Panc1 (cell line): ENCODE measurements at regions not wholly inside any gene's neighbourhood (a gene's known extent, or its start where the extent isn't known, plus 50 kb on each side); places are given as distances from the start of the nearest gene placed in this dataset.

Source experiments
- ATAC-seq: fragments of 200-7000 bp; cut with Tn5 transposase; 2 replicates; pipeline ENCODE4 v1.9.1; 2020; ENCODE audit warnings: mild to moderate bottlenecking, moderate library complexity
- BruUV-seq: library from RNA; stranded (reverse); fragments of 400-500 nt; replicated peaks from 2 replicates; lab custom pipeline; 2021; lab: Mats Ljungman, UMichigan
- CTCF ChIA-PET: fragments of 300-600 bp; sonication (Branson Sonifier 250); formaldehyde crosslinking; loops from one replicate; lab custom pipeline; 2022; ENCODE audit warnings: antibody characterized with exemption; lab: Charles Lee
- POLR2A ChIA-PET: fragments of 300-600 bp; sonication (Branson Sonifier 250); formaldehyde crosslinking; loops from one replicate; lab custom pipeline; 2022; ENCODE audit warnings: antibody characterized with exemption; lab: Charles Lee
- DNase-seq: peaks from one replicate; pipeline ENCODE4 v3.0.0-alpha.2; 2010; ENCODE audit warnings: low read depth, low spot score
- H3K27ac ChIP-seq: 2 replicates; pipeline ENCODE4 v1.5.1; 2011; ENCODE audit warnings: mild to moderate bottlenecking, low read length, inconsistent platforms
- H3K27me3 ChIP-seq: fragments of 200-500 bp; sonication (Bioruptor generic); 2 replicates; pipeline ENCODE4 v1.6.0; 2014; ENCODE audit warnings: low read length, inconsistent platforms; ENCODE audit not compliant: control insufficient read depth, insufficient read depth
- H3K36me3 ChIP-seq: fragments of 200-500 bp; sonication (Bioruptor generic); 2 replicates; pipeline ENCODE4 v1.5.1; 2014; ENCODE audit warnings: inconsistent platforms, mild to moderate bottlenecking, low read length, moderate library complexity; ENCODE audit not compliant: control insufficient read depth, insufficient read depth
- H3K4me1 ChIP-seq: 2 replicates; pipeline ENCODE4 v1.5.1; 2011; ENCODE audit warnings: inconsistent platforms, mild to moderate bottlenecking, low read length, moderate library complexity; ENCODE audit not compliant: control insufficient read depth, insufficient read depth
- H3K4me3 ChIP-seq, 2 experiments: 2 replicates each; pipeline ENCODE4 v1.5.1; 2011 to 2012; ENCODE audit warnings: low read depth in 2 of 2, low read length in 2 of 2, mild to moderate bottlenecking in 2 of 2, inconsistent platforms in 1 of 2, moderate library complexity in 1 of 2
- H3K9me3 ChIP-seq: fragments of 200-500 bp; sonication (Bioruptor generic); 2 replicates; pipeline ENCODE4 v1.5.1; 2014; ENCODE audit warnings: low read depth, mild to moderate bottlenecking, inconsistent platforms, low read length, moderate library complexity; ENCODE audit not compliant: control insufficient read depth, insufficient read depth
- POLR2AphosphoS5 ChIP-seq: IDR thresholded peaks from 2 replicates; pipeline ENCODE4 v1.6.1; 2012; ENCODE audit warnings: mild to moderate bottlenecking, low read depth, low read length, moderate library complexity
- SIN3A ChIP-seq: IDR thresholded peaks from 2 replicates; pipeline ENCODE4 v1.6.1; 2012; ENCODE audit warnings: low read depth, mild to moderate bottlenecking, low read length, moderate library complexity, borderline replicate concordance; ENCODE audit not compliant: insufficient read depth
- TCF7L2 ChIP-seq: IDR thresholded peaks from 2 replicates; pipeline ENCODE4 v1.6.1; 2011; ENCODE audit warnings: mild to moderate bottlenecking, low read depth, low read length, inconsistent platforms
- in situ Hi-C: cut with HindIII; loops from 2 replicates; pipeline ENCODE4 v1.10.0; 2016; ENCODE audit warnings: low sequenced_read_pairs, low pct_unique_long_range_greater_than_20kb
- intact Hi-C: fragments of 100-400 bp; cut with micrococcal nuclease; formaldehyde crosslinking; loops from one replicate; pipeline ENCODE4 v1.10.0; 2022; ENCODE audit not compliant: unreplicated experiment
- TF ChIP-seq, protein P1 (sequence below): fragments of 450-650 bp; IDR thresholded peaks from 2 replicates; pipeline ENCODE4 v1.5.1; 2017; ENCODE audit warnings: mild to moderate bottlenecking
- TF ChIP-seq, protein P2 (sequence below), 2 experiments: IDR thresholded peaks; 2 replicates each; pipeline ENCODE4 v1.6.1; 2011 to 2012; ENCODE audit warnings: low read depth in 2 of 2, control low read depth in 1 of 2, low read length in 1 of 2, mild to moderate bottlenecking in 1 of 2, moderate library complexity in 1 of 2; ENCODE audit not compliant: insufficient read depth in 1 of 2

DNA sequence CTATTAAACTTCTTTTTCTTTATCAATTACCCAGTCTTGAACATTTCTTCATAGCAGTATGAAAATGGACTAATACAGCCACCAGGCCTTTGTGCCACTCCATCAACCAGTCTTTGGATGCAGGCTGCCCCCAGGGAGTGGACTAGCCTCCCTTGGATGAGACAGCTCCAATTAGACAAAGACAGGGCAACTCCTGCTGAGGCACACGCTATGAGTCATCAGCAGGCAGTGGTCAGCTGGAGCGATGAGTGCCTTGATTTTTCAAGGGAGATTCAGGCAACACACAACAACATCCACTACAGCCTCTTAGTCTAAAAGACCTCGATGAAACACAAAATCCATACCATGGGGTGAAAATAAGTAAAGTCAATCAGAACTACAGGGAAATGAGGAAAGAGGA lies 160.1 kb downstream of the ARRDC4 start:
- BruUV-seq = no TSS peak
- CTCF ChIA-PET = no interaction called here
- intact Hi-C loops = no loop called here

GRCh38 chr15:98121536-98121935 lies 161.0 kb downstream of the ARRDC4 start:
- TF ChIP-seq TCF7L2 = no peak
- TF ChIP-seq POLR2AphosphoS5 = no peak
- TF ChIP-seq, protein P1, sequence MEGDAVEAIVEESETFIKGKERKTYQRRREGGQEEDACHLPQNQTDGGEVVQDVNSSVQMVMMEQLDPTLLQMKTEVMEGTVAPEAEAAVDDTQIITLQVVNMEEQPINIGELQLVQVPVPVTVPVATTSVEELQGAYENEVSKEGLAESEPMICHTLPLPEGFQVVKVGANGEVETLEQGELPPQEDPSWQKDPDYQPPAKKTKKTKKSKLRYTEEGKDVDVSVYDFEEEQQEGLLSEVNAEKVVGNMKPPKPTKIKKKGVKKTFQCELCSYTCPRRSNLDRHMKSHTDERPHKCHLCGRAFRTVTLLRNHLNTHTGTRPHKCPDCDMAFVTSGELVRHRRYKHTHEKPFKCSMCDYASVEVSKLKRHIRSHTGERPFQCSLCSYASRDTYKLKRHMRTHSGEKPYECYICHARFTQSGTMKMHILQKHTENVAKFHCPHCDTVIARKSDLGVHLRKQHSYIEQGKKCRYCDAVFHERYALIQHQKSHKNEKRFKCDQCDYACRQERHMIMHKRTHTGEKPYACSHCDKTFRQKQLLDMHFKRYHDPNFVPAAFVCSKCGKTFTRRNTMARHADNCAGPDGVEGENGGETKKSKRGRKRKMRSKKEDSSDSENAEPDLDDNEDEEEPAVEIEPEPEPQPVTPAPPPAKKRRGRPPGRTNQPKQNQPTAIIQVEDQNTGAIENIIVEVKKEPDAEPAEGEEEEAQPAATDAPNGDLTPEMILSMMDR = no peak
- no peak for TF ChIP-seq SIN3A
- Histone ChIP-seq H3K9me3 (no peaks in the 10 kb centered on the region), H3K36me3 (no peaks in the 10 kb centered on the region), H3K4me3 (no peak overlapping the region), H3K27me3 (no peaks in the 10 kb centered on the region; the same call in 1 of the 2 replicates), H3K4me1 (no peaks in the 10 kb centered on the region), H3K27ac (no peak overlapping the region)
- intact Hi-C loops = no loop called here
- no peak for ATAC-seq
- ChIA-PET POLR2A (no interaction called here), CTCF (no interaction called here)
- BruUV-seq = no TSS peak
- in situ Hi-C loops = no loop called here
- no peak for DNase-seq

More for the DNA sequence above, 160.1 kb downstream of the ARRDC4 start:
- Histone ChIP-seq H3K4me3 (no peak overlapping the region), H3K36me3 (no peaks in the 10 kb centered on the region), H3K9me3 (no peaks in the 10 kb centered on the region), H3K4me1 (no peaks in the 10 kb centered on the region), H3K27ac (no peak overlapping the region), H3K27me3 (no peaks in the 10 kb centered on the region; the same call in 1 of the 2 replicates)
- ATAC-seq = no peak
- no peak for DNase-seq
- in situ Hi-C loops = no loop called here
- POLR2A ChIA-PET = no interaction called here
- TF ChIP-seq TCF7L2 (no peak), POLR2AphosphoS5 (no peak), SIN3A (no peak)
- TF ChIP-seq, protein P1 = no peak

DNA sequence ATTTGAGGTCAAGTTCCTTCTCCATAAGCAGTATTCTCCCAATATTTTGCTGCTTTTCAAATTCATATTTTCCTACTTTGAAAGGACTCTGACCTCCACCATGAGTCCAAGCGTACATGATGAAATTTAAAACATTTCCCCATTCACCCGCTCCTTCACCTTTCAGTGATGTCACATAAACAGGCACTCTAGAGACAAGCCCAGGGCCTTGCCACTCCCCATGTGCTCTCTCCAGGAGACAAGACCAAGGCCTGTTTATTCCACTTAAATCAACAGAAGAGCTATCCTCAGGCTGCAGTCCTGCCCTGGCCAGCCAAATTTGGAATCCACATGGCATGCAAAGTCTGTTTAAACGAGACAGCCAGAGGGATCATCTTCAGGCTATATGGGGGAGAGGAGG lies 161.5 kb downstream of the ARRDC4 start:
- no TSS peak for BruUV-seq
- in situ Hi-C loops (no loop called here), intact Hi-C loops (no loop called here)
- ATAC-seq (no peak), DNase-seq (no peak)
- ChIA-PET CTCF (no interaction called here), POLR2A (no interaction called here)
- no peaks in the 10 kb centered on the region; the same call in 1 of the 2 replicates for H3K27me3 ChIP-seq
- H3K36me3 ChIP-seq = no peaks in the 10 kb centered on the region
- H3K9me3 ChIP-seq = no peaks in the 10 kb centered on the region
- H3K27ac ChIP-seq = no peak overlapping the region
- no peaks in the 10 kb centered on the region for H3K4me1 ChIP-seq
- H3K4me3 ChIP-seq = no peak overlapping the region
- TF ChIP-seq TCF7L2 (no peak), SIN3A (no peak), POLR2AphosphoS5 (no peak)
- TF ChIP-seq, protein P1 = no peak
- TF ChIP-seq, protein P2, sequence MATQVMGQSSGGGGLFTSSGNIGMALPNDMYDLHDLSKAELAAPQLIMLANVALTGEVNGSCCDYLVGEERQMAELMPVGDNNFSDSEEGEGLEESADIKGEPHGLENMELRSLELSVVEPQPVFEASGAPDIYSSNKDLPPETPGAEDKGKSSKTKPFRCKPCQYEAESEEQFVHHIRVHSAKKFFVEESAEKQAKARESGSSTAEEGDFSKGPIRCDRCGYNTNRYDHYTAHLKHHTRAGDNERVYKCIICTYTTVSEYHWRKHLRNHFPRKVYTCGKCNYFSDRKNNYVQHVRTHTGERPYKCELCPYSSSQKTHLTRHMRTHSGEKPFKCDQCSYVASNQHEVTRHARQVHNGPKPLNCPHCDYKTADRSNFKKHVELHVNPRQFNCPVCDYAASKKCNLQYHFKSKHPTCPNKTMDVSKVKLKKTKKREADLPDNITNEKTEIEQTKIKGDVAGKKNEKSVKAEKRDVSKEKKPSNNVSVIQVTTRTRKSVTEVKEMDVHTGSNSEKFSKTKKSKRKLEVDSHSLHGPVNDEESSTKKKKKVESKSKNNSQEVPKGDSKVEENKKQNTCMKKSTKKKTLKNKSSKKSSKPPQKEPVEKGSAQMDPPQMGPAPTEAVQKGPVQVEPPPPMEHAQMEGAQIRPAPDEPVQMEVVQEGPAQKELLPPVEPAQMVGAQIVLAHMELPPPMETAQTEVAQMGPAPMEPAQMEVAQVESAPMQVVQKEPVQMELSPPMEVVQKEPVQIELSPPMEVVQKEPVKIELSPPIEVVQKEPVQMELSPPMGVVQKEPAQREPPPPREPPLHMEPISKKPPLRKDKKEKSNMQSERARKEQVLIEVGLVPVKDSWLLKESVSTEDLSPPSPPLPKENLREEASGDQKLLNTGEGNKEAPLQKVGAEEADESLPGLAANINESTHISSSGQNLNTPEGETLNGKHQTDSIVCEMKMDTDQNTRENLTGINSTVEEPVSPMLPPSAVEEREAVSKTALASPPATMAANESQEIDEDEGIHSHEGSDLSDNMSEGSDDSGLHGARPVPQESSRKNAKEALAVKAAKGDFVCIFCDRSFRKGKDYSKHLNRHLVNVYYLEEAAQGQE (IDR thresholded peaks at IDR 0.05; ENCODE audit: insufficient read depth in 1 of 2, low read depth in 2 of 2, low read length in 1 of 2) = no peak
